ENCODE measurements at regions not wholly inside any gene's neighbourhood (a gene's known extent, or its start where the extent isn't known, plus 50 kb on each side); places are given as distances from the start of the nearest gene placed in this dataset.

- no peaks in the 10 kb centered on the region for H3K4me1 ChIP-seq (ENCODE audit: control insufficient read depth in 3 of 3, insufficient read depth in 2 of 3, low read depth in 1 of 3, low read length in 2 of 3)
- no peak overlapping the region for H3K4me3 ChIP-seq (ENCODE audit: low read depth in 1 of 3, low read length in 3 of 3)
- DNase-seq (no peak), FAIRE-seq (no peak)
- 80 to 97% (median 90%) methylated on average over 1 of the region's 1 CpG for WGBS, 3 donors
- H3K27ac ChIP-seq (ENCODE audit: low read depth in 1 of 3, low read length in 2 of 3), result no peak overlapping the region
- H3K36me3 ChIP-seq (ENCODE audit: control insufficient read depth in 3 of 3, insufficient read depth in 2 of 3, low read depth in 1 of 3, low read length in 3 of 3), result no peaks in the 10 kb centered on the region
- H3K9me3 ChIP-seq (ENCODE audit: control insufficient read depth in 2 of 2, insufficient read depth in 1 of 2, low read depth in 1 of 2, low read length in 1 of 2), result peaks cover 0 to 3% of the 10 kb centered on the region in 2 donors
- H3K27me3 ChIP-seq (ENCODE audit: control insufficient read depth in 3 of 3, insufficient read depth in 3 of 3, low read length in 3 of 3), result no peaks in the 10 kb centered on the region
Observed at GRCh38 chr1:14474856-14475255, 123.6 kb upstream of the KAZN start.

DNA sequence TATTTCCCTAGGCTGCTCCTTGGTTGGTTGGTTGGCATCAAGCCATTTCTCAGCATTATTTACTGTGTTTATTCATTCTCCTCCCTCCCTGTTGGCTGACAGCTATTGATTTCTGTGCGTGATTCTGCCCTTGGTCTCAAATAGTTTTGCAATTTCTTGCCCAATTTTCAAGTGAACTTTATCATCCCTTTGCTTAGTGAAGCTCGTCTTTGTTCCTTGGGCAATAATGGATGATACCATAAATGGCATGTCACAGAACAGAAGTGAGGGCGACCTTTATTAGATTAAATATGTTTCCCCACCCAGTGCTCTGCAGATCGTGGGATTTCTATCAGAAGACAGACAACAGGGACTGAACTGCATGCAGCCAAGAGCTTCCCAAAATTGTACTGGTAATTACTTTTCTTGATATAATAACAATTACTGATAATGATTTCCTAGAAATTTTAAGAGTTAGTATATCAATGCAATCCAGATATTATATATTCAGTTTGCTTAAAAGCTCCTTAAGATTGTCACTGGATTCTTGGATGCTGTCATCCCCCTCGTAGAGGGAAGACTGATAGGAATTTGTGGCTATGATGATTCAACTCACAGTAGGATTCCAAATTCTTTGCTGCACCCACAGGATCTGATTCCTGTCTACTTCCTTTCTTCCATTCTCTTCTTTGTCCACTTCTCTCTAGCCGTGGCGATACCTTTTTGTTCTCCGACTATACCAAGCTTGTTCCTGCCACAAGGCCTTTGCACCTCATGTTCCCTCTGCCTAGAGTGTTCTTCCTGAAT lies 122.1 kb upstream of the KAZN start:
- H3K9me3 ChIP-seq (ENCODE audit: control insufficient read depth in 2 of 2, insufficient read depth in 1 of 2, low read depth in 1 of 2, low read length in 1 of 2), result no peaks in the 10 kb centered on the region
- H3K4me1 ChIP-seq (ENCODE audit: control insufficient read depth in 3 of 3, insufficient read depth in 2 of 3, low read depth in 1 of 3, low read length in 2 of 3), result no peaks in the 10 kb centered on the region
- H3K36me3 ChIP-seq (ENCODE audit: control insufficient read depth in 3 of 3, insufficient read depth in 2 of 3, low read depth in 1 of 3, low read length in 3 of 3), result no peaks in the 10 kb centered on the region
- FAIRE-seq (no peak), DNase-seq (no peak)
- no peaks in the 10 kb centered on the region for H3K27me3 ChIP-seq (ENCODE audit: control insufficient read depth in 3 of 3, insufficient read depth in 3 of 3, low read length in 3 of 3)
- H3K4me3 ChIP-seq (ENCODE audit: low read depth in 1 of 3, low read length in 3 of 3), result no peak overlapping the region
- WGBS, 3 donors, result 79 to 90% (median 80%) methylated on average over 8 of the region's 8 CpGs
- no peak overlapping the region for H3K27ac ChIP-seq (ENCODE audit: low read depth in 1 of 3, low read length in 2 of 3)

DNA sequence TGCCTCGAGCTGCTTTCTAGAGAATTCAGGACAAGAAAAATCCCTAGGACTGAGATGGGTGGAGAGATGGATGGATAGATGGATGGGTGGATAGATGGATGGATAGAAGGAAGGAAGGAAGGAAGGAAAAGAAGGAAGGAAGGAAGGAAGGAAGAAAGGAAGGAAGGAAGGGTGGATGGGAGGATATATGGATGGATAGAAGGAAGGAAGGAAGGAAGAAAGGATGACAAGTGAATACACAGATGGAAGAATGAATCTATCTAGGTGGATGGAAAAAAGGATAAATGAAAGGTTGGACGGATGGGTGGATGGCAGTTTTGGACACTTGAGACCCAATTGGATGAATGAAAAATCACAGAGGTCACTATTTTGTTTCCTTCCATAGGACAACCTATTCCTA lies 120.4 kb upstream of the KAZN start:
- Histone ChIP-seq H3K4me1 (ENCODE audit: control insufficient read depth in 3 of 3, insufficient read depth in 2 of 3, low read depth in 1 of 3, low read length in 2 of 3) (no peaks in the 10 kb centered on the region), H3K4me3 (ENCODE audit: low read depth in 1 of 3, low read length in 3 of 3) (no peak overlapping the region), H3K9me3 (ENCODE audit: control insufficient read depth in 2 of 2, insufficient read depth in 1 of 2, low read depth in 1 of 2, low read length in 1 of 2) (no peaks in the 10 kb centered on the region), H3K27ac (ENCODE audit: low read depth in 1 of 3, low read length in 2 of 3) (no peak overlapping the region), H3K27me3 (ENCODE audit: control insufficient read depth in 3 of 3, insufficient read depth in 3 of 3, low read length in 3 of 3) (no peaks in the 10 kb centered on the region), H3K36me3 (ENCODE audit: control insufficient read depth in 3 of 3, insufficient read depth in 2 of 3, low read depth in 1 of 3, low read length in 3 of 3) (no peaks in the 10 kb centered on the region)
- no peak for DNase-seq
- 66 to 87% (median 81%) methylated on average over 2 of the region's 2 CpGs for WGBS, 3 donors
- no peak for FAIRE-seq

DNA sequence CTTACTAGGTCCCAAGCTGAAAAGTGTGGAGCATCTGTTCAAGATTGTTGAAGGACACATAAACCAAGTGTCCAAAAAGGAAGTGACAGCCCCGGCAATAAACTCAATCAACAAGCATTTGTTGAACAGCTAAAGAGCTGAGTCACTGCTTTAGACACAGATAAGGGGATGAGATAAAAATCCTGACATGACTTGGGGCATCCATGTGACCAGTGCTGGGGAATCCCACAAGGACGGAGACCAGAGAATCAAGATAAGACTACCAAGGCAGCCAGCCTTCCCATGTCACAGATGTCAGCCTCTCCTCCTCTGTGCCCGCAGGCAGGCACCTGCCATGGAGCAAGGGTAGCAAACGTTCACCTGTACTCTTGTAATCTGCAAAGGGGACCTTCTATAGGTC lies 118.6 kb upstream of the KAZN start:
- 69 to 72% (median 71%) methylated on average over 4 of the region's 4 CpGs for WGBS, 3 donors
- no peak for FAIRE-seq
- Histone ChIP-seq H3K27me3 (ENCODE audit: control insufficient read depth in 3 of 3, insufficient read depth in 3 of 3, low read length in 3 of 3) (no peaks in the 10 kb centered on the region), H3K27ac (ENCODE audit: low read depth in 1 of 3, low read length in 2 of 3) (no peak overlapping the region), H3K4me1 (ENCODE audit: control insufficient read depth in 3 of 3, insufficient read depth in 2 of 3, low read depth in 1 of 3, low read length in 2 of 3) (no peaks in the 10 kb centered on the region), H3K9me3 (ENCODE audit: control insufficient read depth in 2 of 2, insufficient read depth in 1 of 2, low read depth in 1 of 2, low read length in 1 of 2) (no peaks in the 10 kb centered on the region), H3K36me3 (ENCODE audit: control insufficient read depth in 3 of 3, insufficient read depth in 2 of 3, low read depth in 1 of 3, low read length in 3 of 3) (no peaks in the 10 kb centered on the region), H3K4me3 (ENCODE audit: low read depth in 1 of 3, low read length in 3 of 3) (no peak overlapping the region)
- no peak for DNase-seq

DNA sequence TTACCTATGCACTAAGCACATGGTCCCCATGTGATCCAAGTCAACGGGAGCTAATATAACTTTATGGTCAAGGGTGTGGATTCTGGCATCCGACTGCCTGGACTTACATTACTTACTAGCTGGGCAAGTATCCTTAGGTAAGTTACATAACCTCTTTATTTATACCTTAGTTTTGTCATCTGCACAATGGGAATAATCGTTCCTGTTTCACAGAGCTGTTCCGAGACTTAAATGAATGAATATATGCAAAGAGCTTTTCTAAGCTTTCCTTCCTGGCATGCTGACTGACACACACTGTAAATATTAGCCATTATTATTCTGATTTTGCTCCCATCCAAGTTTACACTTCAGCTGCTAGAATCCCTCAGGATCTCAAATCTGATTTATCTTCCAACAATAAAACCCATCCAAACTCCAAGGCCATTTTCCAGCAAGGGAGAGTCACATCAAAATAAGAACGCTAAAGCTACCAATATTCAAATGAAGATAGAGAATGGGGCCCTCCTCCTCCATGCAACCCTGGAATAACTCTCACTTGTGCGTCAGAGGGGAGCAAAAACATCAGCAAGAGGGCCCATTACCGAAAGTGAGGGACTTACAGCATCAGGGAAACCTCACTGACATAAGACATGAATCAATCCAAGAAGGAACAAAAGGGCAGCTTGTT lies 115.6 kb upstream of the KAZN start:
- WGBS, 3 donors, result 66 to 75% (median 66%) methylated on average over 7 of the region's 7 CpGs
- FAIRE-seq, result no peak

DNA sequence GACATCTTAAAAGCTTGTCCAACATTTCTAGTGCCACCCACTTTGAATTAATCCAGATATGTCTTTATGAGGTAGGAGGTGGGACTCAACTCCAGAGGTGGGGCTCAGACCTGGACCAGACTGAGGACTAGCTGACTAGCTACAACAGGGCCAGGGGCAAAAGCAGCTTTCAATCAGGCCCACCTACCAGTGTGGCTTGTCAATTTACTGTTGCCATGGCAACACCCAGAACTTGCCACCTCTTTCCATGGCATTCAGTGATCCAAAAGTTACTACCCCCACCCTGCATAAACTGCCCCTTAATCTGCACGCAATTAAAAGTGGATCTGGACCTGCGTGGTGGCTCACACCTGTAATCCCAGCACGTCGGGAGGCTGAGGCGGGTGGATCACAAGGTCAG lies 113.2 kb upstream of the KAZN start:
- FAIRE-seq, result no peak
- Histone ChIP-seq H3K27ac (ENCODE audit: low read depth in 1 of 3, low read length in 2 of 3) (no peak overlapping the region), H3K4me1 (ENCODE audit: control insufficient read depth in 3 of 3, insufficient read depth in 2 of 3, low read depth in 1 of 3, low read length in 2 of 3) (no peaks in the 10 kb centered on the region), H3K27me3 (ENCODE audit: control insufficient read depth in 3 of 3, insufficient read depth in 3 of 3, low read length in 3 of 3) (no peaks in the 10 kb centered on the region), H3K9me3 (ENCODE audit: control insufficient read depth in 2 of 2, insufficient read depth in 1 of 2, low read depth in 1 of 2, low read length in 1 of 2) (no peaks in the 10 kb centered on the region), H3K36me3 (ENCODE audit: control insufficient read depth in 3 of 3, insufficient read depth in 2 of 3, low read depth in 1 of 3, low read length in 3 of 3) (no peaks in the 10 kb centered on the region), H3K4me3 (ENCODE audit: low read depth in 1 of 3, low read length in 3 of 3) (no peak overlapping the region)
- WGBS, 3 donors, result 93 to 96% (median 94%) methylated on average over 5 of the region's 5 CpGs
- no peak for DNase-seq

More for the DNA sequence above, 115.6 kb upstream of the KAZN start:
- Histone ChIP-seq H3K9me3 (ENCODE audit: control insufficient read depth in 2 of 2, insufficient read depth in 1 of 2, low read depth in 1 of 2, low read length in 1 of 2) (no peaks in the 10 kb centered on the region), H3K27me3 (ENCODE audit: control insufficient read depth in 3 of 3, insufficient read depth in 3 of 3, low read length in 3 of 3) (no peaks in the 10 kb centered on the region), H3K36me3 (ENCODE audit: control insufficient read depth in 3 of 3, insufficient read depth in 2 of 3, low read depth in 1 of 3, low read length in 3 of 3) (no peaks in the 10 kb centered on the region), H3K27ac (ENCODE audit: low read depth in 1 of 3, low read length in 2 of 3) (no peak overlapping the region), H3K4me3 (ENCODE audit: low read depth in 1 of 3, low read length in 3 of 3) (no peak overlapping the region), H3K4me1 (ENCODE audit: control insufficient read depth in 3 of 3, insufficient read depth in 2 of 3, low read depth in 1 of 3, low read length in 2 of 3) (no peaks in the 10 kb centered on the region)
- DNase-seq, result peak in 1 of 2 donors; percentile 2

DNA sequence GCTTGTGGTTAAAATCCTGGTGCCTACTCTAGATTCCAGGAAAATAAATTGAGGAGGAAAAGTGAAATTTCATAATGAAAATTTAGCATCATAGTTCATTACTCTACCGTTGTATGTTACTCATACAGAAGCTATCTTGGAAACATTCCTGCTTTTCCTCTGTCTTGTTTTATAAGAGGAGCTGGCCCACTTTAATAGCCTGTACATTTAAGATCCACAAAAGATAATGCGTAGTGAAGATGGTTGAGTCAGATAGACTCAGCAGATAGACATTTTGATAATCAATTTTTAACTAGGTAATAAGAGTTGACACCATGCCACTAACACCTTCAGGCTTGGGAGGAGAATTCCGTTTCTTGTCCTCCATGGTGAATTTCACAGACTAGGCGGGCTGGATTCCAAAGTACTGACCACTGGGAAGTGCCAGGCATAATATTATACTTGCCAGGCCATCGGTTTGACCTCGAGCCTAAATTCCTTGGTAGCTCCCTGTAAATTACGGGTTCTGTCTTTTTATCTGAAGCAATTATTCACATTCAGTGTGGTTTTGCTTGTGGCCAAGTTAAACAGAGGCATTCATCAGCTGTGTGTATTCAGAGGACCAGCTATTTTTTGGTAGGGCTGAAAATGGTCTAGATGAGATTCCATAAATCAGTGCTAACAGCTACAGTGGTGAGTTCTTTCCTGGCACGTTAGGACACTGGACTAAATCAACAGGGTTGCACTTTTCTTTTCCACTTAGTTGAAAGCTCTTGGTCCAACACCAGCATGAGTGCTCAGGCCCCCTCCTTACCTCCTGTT lies 111.9 kb upstream of the KAZN start:
- FAIRE-seq (no peak), DNase-seq (no peak)
- Histone ChIP-seq H3K4me3 (ENCODE audit: low read depth in 1 of 3, low read length in 3 of 3) (no peak overlapping the region), H3K9me3 (ENCODE audit: control insufficient read depth in 2 of 2, insufficient read depth in 1 of 2, low read depth in 1 of 2, low read length in 1 of 2) (no peaks in the 10 kb centered on the region), H3K36me3 (ENCODE audit: control insufficient read depth in 3 of 3, insufficient read depth in 2 of 3, low read depth in 1 of 3, low read length in 3 of 3) (no peaks in the 10 kb centered on the region), H3K4me1 (ENCODE audit: control insufficient read depth in 3 of 3, insufficient read depth in 2 of 3, low read depth in 1 of 3, low read length in 2 of 3) (no peaks in the 10 kb centered on the region), H3K27ac (ENCODE audit: low read depth in 1 of 3, low read length in 2 of 3) (no peak overlapping the region), H3K27me3 (ENCODE audit: control insufficient read depth in 3 of 3, insufficient read depth in 3 of 3, low read length in 3 of 3) (no peaks in the 10 kb centered on the region)
- 64 to 81% (median 72%) methylated on average over 8 of the region's 8 CpGs for WGBS, 3 donors

GRCh38 chr1:14487671-14488070 lies 110.8 kb upstream of the KAZN start:
- H3K4me3 ChIP-seq (ENCODE audit: low read depth in 1 of 3, low read length in 3 of 3), result no peak overlapping the region
- H3K27ac ChIP-seq (ENCODE audit: low read depth in 1 of 3, low read length in 2 of 3), result no peak overlapping the region
- 65 to 88% (median 78%) methylated on average over 3 of the region's 3 CpGs for WGBS, 3 donors
- no peaks in the 10 kb centered on the region for H3K36me3 ChIP-seq (ENCODE audit: control insufficient read depth in 3 of 3, insufficient read depth in 2 of 3, low read depth in 1 of 3, low read length in 3 of 3)
- no peaks in the 10 kb centered on the region for H3K27me3 ChIP-seq (ENCODE audit: control insufficient read depth in 3 of 3, insufficient read depth in 3 of 3, low read length in 3 of 3)
- H3K4me1 ChIP-seq (ENCODE audit: control insufficient read depth in 3 of 3, insufficient read depth in 2 of 3, low read depth in 1 of 3, low read length in 2 of 3), result no peaks in the 10 kb centered on the region
- no peaks in the 10 kb centered on the region for H3K9me3 ChIP-seq (ENCODE audit: control insufficient read depth in 2 of 2, insufficient read depth in 1 of 2, low read depth in 1 of 2, low read length in 1 of 2)
- FAIRE-seq (no peak), DNase-seq (no peak)

Measured in small intestine (tissue), 7 donors.